ENCODE measurements at regions not wholly inside any gene's neighbourhood (a gene's known extent, or its start where the extent isn't known, plus 50 kb on each side); places are given as distances from the start of the nearest gene placed in this dataset.

- H3K4me3 ChIP-seq (ENCODE audit: low read depth, low read length): no peak overlapping the region
- TF ChIP-seq CTCF (IDR thresholded peaks at IDR 0.05; ENCODE audit: insufficient read depth, low read depth, low read length): no peak
- no peak for DNase-seq (ENCODE audit: low read depth)
Observed at GRCh38 chr1:232176222-232176621, 453.7 kb downstream of the SIPA1L2 start.

- no peak for TF ChIP-seq CTCF (IDR thresholded peaks at IDR 0.05; ENCODE audit: insufficient read depth, low read depth, low read length)
- DNase-seq (ENCODE audit: low read depth): no peak
- no peak overlapping the region for H3K4me3 ChIP-seq (ENCODE audit: low read depth, low read length)
Observed at GRCh38 chr1:232174306-232174705, 455.6 kb downstream of the SIPA1L2 start.

GRCh38 chr1:232172563-232172962 lies 457.4 kb downstream of the SIPA1L2 start:
- no peak for TF ChIP-seq CTCF (IDR thresholded peaks at IDR 0.05; ENCODE audit: insufficient read depth, low read depth, low read length)
- H3K4me3 ChIP-seq (ENCODE audit: low read depth, low read length): no peak overlapping the region
- DNase-seq (ENCODE audit: low read depth): no peak

- no peak for DNase-seq (ENCODE audit: low read depth)
- no peak overlapping the region for H3K4me3 ChIP-seq (ENCODE audit: low read depth, low read length)
- TF ChIP-seq CTCF (IDR thresholded peaks at IDR 0.05; ENCODE audit: insufficient read depth, low read depth, low read length): peak; percentile 25
Observed at GRCh38 chr1:232170909-232171308, 459.0 kb downstream of the SIPA1L2 start.

GRCh38 chr1:232169436-232169835 lies 460.5 kb downstream of the SIPA1L2 start:
- no peak overlapping the region for H3K4me3 ChIP-seq (ENCODE audit: low read depth, low read length)
- TF ChIP-seq CTCF (IDR thresholded peaks at IDR 0.05; ENCODE audit: insufficient read depth, low read depth, low read length): no peak
- DNase-seq (ENCODE audit: low read depth): no peak

- H3K4me3 ChIP-seq (ENCODE audit: low read depth, low read length): no peak overlapping the region
- no peak for TF ChIP-seq CTCF (IDR thresholded peaks at IDR 0.05; ENCODE audit: insufficient read depth, low read depth, low read length)
- no peak for DNase-seq (ENCODE audit: low read depth)
Observed at GRCh38 chr1:232168508-232168907, 461.4 kb downstream of the SIPA1L2 start.

- no peak for TF ChIP-seq CTCF (IDR thresholded peaks at IDR 0.05; ENCODE audit: insufficient read depth, low read depth, low read length)
- H3K4me3 ChIP-seq (ENCODE audit: low read depth, low read length): no peak overlapping the region
Observed at GRCh38 chr1:232166942-232167341, 463.0 kb downstream of the SIPA1L2 start.

More at GRCh38 chr1:232166942-232167341, 463.0 kb downstream of the SIPA1L2 start:
- DNase-seq (ENCODE audit: low read depth): no peak
